NCI-H1436 (cell line): ENCODE measurements at regions not wholly inside any gene's neighbourhood (a gene's known extent, or its start where the extent isn't known, plus 50 kb on each side); places are given as distances from the start of the nearest gene placed in this dataset.

Source experiments
- DNase-seq: peaks from one replicate; lab custom pipeline; 2025; lab: John Stamatoyannopoulos, UW

DNA sequence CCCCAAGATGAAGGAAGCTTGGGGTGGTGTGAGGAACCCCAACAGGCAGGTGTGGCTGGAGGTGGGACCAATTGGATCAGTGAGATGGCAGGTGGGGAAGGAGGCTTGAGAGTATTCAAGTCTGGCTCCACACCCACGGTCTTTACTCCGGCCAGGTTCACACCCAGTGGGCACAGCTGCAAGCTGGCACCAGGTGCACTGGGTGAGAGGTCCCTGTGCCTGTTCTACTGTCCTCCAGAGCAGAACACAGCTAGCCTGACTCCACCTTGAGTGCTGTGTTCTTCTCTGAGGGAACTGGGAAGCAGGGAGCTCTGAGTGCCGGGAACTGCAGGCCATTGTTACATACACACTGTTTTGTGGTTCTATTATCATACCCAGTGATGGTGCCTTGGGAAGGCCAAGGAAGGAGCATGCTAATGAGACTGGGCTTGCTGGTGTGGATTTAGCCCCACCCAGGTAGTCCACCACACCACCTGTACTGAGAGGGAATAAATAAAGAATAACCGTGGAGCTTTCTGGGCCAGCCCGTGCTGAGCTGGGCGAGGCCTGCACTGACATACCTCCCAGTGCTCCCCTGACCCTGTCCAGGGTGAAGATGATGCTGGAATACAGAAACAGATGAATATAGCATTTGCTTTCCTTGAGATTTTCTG is 93.4 kb downstream of the ABHD5 start:
- DNase-seq, result no peak

DNA sequence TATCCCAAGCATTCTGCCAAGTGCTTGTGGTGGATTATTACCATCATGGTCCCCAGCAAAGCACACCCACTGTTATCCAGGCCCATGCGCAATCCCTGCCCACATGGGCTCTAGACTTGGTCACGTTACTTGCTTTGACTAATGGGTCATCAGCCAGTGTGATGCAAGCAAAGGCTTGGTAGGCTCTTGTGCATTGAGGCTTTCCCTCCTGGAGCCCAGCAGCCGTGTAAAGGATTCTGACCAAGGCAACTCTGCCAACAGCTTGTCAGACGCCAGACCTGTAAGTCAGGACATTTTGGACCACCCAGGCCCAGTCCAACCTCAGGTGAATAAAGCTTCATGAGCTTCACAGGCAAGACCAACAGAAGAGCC is 93.9 kb downstream of the ABHD5 start:
- no peak for DNase-seq

DNA sequence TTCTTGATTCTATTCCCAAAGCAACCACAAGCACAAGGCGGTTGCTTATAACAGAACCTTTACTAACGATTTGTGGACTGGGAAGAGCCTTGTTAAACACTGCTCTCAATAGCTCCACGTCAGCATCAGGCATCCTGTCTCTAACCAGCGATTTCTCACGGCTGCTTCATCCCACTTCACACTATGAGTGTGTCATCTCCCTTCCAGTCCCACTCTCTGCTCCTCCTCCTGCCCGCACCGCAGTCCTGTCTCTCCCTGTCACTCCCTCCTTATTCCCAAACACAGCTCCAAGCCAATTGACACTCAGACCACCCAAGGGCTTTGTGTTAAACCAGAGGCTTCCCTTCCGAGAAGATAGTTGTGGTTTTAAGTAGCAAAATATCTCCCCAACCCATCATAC is 94.8 kb downstream of the ABHD5 start:
- no peak for DNase-seq

GRCh38 chr3:43786102-43786501 is 95.4 kb downstream of the ABHD5 start:
- DNase-seq, result no peak

GRCh38 chr3:43786526-43787305 is 96.0 kb downstream of the ABHD5 start:
- no peak for DNase-seq

GRCh38 chr3:43787330-43787729 is 96.6 kb downstream of the ABHD5 start:
- DNase-seq, result no peak

DNA sequence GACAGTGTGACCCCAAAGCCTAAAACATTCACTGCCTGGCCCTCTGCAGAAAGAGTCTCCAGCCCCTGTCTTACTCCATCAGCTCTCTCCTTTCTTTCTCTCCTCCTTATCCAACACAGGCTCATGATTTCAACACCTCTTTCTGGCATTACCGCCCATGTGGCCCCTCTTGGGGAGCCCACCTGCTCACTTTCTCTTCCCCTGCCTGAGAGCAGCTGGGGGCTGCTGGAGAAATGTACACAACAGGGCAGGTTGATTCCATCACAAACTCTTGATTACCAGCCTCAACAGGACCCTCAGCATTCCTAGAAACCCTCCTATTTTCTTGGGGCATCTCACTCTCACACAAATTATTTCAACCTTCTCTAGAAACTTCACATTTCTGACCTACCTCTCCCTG is 98.3 kb downstream of the ABHD5 start:
- DNase-seq, result no peak

- DNase-seq, result no peak
These were observed 99.3 kb downstream of the ABHD5 start for GRCh38 chr3:43790060-43790459.

DNA sequence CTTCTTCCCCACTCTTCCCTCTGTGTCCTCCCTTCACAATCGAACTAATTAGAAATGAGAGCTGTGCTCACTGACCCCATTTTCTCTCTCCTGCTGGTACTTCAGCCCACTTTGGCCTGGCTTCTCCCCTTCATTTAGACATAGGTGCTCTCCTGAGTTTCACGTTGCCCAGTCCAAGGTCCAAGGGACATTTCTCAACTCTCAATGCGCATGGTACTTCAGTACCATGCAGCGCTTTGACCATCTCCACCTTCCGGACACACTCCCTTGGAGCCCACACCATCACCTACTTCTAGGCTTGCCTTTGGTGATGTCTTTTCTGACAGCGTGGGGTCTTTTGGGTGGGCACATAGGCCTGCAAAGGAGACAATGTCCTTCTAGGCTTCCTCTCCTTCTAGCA is 99.7 kb downstream of the ABHD5 start:
- no peak for DNase-seq

GRCh38 chr3:43791246-43791645 is 100.5 kb downstream of the ABHD5 start:
- DNase-seq, result no peak

DNA sequence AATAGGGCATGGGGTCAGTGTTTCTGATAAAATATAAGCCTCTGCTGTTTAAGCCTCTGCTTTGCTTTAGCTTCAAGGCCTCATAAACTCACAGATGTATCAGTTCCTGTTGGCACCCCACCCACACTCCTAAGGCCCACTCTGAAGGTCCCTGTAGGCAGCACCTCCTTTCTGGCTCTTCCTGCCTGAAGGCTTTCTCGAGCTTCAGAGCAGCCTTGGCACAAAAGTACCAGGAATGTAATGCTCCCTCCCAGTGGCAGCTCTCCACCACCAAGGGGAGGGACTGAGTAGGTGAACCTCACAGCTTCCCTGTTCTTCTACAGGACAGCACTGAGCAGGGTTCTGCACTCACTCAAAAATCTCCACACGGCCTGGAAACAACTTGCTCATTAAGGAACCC is 102.2 kb downstream of the ABHD5 start:
- DNase-seq, result no peak

- DNase-seq, result no peak
These were observed 103.1 kb downstream of the ABHD5 start for GRCh38 chr3:43793648-43794372.

GRCh38 chr3:43794776-43795175 is 104.0 kb downstream of the ABHD5 start:
- no peak for DNase-seq

DNA sequence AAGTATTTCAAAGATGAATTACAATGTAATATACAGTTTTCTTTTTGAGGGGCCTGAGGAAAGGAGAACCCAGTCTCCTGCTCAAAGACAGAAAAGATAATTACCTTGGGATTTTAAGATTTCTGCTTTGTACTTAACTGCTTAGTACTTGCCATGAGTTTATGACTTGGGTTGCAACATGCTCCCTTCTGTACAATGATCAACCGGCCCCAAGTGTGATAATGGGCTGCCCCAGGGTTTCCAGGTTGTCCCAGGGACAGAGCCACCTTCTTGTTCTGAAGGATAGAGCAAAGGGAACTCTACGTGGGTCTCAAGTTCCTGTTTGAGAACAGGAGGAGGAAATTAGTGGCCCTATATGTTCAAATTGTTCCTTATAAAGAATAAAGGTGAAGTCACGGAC is 104.8 kb downstream of the ABHD5 start:
- no peak for DNase-seq

DNA sequence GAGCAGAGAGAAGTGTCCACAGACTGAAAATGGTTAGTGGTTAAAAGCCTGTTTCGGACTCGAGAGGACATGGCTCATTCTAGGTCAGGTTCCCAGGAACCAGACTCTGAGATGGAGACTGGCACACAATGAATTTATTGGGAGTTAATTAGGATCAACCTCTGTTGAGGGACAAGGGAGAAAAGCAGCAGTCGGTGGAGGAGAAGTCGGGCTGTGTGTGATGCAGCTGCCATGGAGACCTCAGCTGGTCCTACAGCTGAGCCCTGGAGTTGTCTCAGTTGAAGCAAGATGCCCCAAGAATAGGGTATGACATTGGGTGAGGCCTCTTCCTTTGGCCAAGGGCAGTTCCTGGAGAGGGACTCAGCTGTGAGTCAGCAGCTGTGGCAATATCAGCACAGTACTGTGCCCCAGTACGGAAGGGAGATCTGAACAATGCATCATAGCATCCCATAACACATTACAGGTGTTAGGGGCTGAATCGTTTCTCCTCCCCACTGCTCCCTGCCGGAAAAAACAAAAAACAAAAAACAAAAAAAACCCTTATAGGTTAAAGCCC is 105.4 kb downstream of the ABHD5 start:
- no peak for DNase-seq

DNA sequence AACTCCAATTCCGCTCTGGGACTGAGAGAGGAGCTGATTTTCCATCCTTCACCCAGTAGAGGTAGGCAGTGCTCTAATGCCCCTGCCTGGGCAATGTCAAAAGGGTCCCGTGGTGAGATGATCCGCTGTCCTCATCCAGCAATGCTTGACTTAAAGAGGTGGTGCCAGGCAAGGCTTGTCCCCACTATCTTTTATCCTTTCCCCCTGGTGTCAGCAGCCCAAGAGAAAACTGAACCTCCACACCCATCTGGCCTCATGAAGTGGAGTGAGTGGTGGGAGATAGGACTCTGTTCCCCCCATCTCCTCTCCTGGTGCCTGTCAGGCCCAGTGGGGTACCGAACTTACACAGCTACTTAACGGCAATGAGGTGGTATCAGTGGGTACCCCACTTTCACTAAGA is 107.1 kb downstream of the ABHD5 start:
- DNase-seq, result no peak

GRCh38 chr3:43810797-43811196 is 120.1 kb downstream of the ABHD5 start:
- DNase-seq, result no peak

DNA sequence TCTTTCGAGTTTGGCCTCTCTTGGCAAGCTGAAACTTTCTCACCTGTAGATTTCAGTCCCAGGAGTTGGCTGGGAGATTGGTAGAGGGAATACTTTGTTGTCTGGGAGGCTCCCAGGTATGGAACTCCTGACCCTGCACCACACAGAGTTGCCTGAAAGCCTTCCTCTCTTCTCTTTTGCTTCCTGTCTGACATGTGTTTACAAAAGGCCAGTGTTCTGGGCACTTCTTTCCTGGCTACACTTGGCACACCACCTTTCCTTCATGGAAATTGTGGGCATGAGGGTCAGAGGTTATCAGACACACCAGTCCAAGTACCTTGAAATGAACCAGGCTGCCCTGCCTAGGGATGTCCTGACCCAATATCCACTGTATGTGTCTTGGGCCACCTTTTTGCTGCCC is 123.7 kb downstream of the ABHD5 start:
- no peak for DNase-seq

GRCh38 chr3:43816372-43816771 is 125.6 kb downstream of the ABHD5 start:
- DNase-seq, result no peak

- no peak for DNase-seq
These were observed 126.3 kb downstream of the ABHD5 start for GRCh38 chr3:43817064-43817463.

GRCh38 chr3:43817825-43818224 is 127.1 kb downstream of the ABHD5 start:
- DNase-seq, result no peak

DNA sequence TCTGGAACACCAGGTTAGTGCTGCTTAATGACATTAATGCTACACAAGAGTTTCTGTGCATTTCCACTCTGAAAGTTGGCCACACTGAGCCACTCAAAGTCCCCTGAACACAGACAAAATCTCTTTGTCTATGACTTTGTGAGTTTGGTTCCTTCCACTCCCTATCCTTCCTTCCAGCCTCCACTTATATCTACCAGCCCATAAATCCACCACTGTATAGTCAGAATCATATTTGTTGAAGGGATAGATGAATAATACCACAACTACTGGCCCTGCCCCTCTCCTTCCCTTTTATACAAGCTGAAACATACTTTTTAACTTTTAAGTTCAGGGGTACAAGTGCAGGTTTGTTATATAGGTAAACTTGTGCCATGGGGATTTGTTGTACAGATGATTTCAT is 127.5 kb downstream of the ABHD5 start:
- DNase-seq, result no peak
